ENCODE measurements at regions not wholly inside any gene's neighbourhood (a gene's known extent, or its start where the extent isn't known, plus 50 kb on each side); places are given as distances from the start of the nearest gene placed in this dataset.
A peak's percentile ranks its signal among the peaks of the same experiment; 100 is the strongest.

- DNase-seq, result no peak
Observed at GRCh38 chr12:91965781-91966180, 179.9 kb downstream of the BTG1 start.

GRCh38 chr12:91964501-91964900 is 181.1 kb downstream of the BTG1 start:
- DNase-seq, result no peak

- DNase-seq, result no peak
Observed at GRCh38 chr12:91959220-91959619, 186.4 kb downstream of the BTG1 start.

- DNase-seq, result peak; percentile 84
Observed at GRCh38 chr12:91958816-91959215, 186.8 kb downstream of the BTG1 start.

GRCh38 chr12:91954747-91955146 is 190.9 kb downstream of the BTG1 start:
- DNase-seq, result no peak

- DNase-seq, result no peak
Observed at GRCh38 chr12:91954326-91954725, 191.3 kb downstream of the BTG1 start.

GRCh38 chr12:91952916-91953315 is 192.7 kb downstream of the BTG1 start:
- DNase-seq, result no peak

GRCh38 chr12:91951571-91951970 is 194.1 kb downstream of the BTG1 start:
- DNase-seq, result no peak

GRCh38 chr12:91948504-91948903 is 197.1 kb downstream of the BTG1 start:
- no peak for DNase-seq

- no peak for DNase-seq
Observed at GRCh38 chr12:91947459-91947858, 198.2 kb downstream of the BTG1 start.

GRCh38 chr12:91944637-91945036 is 201.0 kb downstream of the BTG1 start:
- no peak for DNase-seq

- DNase-seq, result no peak
Observed at GRCh38 chr12:91940826-91941570, 204.6 kb downstream of the BTG1 start.

GRCh38 chr12:91940322-91940721 is 205.3 kb downstream of the BTG1 start:
- DNase-seq, result no peak

- DNase-seq, result no peak
Observed at GRCh38 chr12:91937706-91938105, 207.9 kb downstream of the BTG1 start.

GRCh38 chr12:91937009-91937408 is 208.6 kb downstream of the BTG1 start:
- no peak for DNase-seq

GRCh38 chr12:91935296-91935695 is 210.3 kb downstream of the BTG1 start:
- DNase-seq, result no peak

GRCh38 chr12:91931111-91931510 is 214.5 kb downstream of the BTG1 start:
- DNase-seq, result no peak

- DNase-seq, result no peak
Observed at GRCh38 chr12:91928501-91928900, 217.1 kb downstream of the BTG1 start.

GRCh38 chr12:91926848-91927247 is 218.8 kb downstream of the BTG1 start:
- DNase-seq, result peak; percentile 43

GRCh38 chr12:91924827-91925226 is 220.8 kb downstream of the BTG1 start:
- DNase-seq, result no peak

- no peak for DNase-seq
Observed at GRCh38 chr12:91923864-91924263, 221.8 kb downstream of the BTG1 start.

GRCh38 chr12:91922674-91923073 is 223.0 kb downstream of the BTG1 start:
- no peak for DNase-seq

GRCh38 chr12:91922139-91922538 is 223.5 kb downstream of the BTG1 start:
- no peak for DNase-seq

- no peak for DNase-seq
Observed at GRCh38 chr12:91921555-91921954, 224.1 kb downstream of the BTG1 start.

- DNase-seq, result no peak
Observed at GRCh38 chr12:91920741-91921140, 224.9 kb downstream of the BTG1 start.

Measured in fibroblast of skin of abdomen (primary cell).